ENCODE measurements at regions not wholly inside any gene's neighbourhood (a gene's known extent, or its start where the extent isn't known, plus 50 kb on each side); places are given as distances from the start of the nearest gene placed in this dataset.

DNA sequence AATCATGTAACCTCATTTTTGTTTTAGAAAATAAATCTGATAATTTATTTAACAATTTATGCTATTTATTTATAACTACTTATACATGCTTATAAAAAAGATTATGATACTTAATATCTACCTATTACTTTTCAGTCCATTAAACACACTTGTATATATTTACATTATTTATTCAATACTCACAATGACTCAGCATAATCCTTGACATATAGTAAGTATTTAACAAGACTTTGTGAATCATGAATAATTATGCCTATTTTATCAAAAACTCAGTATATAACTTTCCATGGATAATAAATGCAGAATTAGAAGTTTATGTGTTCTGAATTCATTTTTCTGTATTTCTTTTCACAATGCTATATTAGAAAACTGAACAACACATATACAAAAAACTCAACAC is 266.0 kb upstream of the STAC start:
- no peak overlapping the region for H2AK5ac ChIP-seq (ENCODE audit: low read depth, low read length)
- H3K9me3 ChIP-seq (ENCODE audit: insufficient read depth in 2 of 2, low read depth in 1 of 2, low read length in 1 of 2): no peaks in the 10 kb centered on the region
- no peak for FAIRE-seq
- no peak overlapping the region for H4K91ac ChIP-seq (replicated peaks; ENCODE audit: insufficient read length, low read length)
- H2BK12ac ChIP-seq (ENCODE audit: low read depth, low read length): no peak overlapping the region
- no peak overlapping the region for H3K23ac ChIP-seq (ENCODE audit: insufficient read length)
- H3K9ac ChIP-seq (replicated peaks in 1 of 4; ENCODE audit: extremely low read depth in 1 of 4, low read depth in 3 of 4, low read length in 3 of 4): no peak overlapping the region
- DNase-seq (ENCODE audit: low read depth in 1 of 2, low spot score in 2 of 2): no peak
- H3K4me1 ChIP-seq (replicated peaks in 1 of 4; ENCODE audit: control insufficient read depth in 3 of 4, insufficient read depth in 4 of 4, low read length in 3 of 4): no peaks in the 10 kb centered on the region
- no peaks in the 10 kb centered on the region for H4K20me1 ChIP-seq (replicated peaks in 1 of 2; ENCODE audit: control insufficient read depth in 1 of 2, insufficient read depth in 2 of 2, low read length in 2 of 2)
- no peak overlapping the region for H3K56ac ChIP-seq (replicated peaks; ENCODE audit: insufficient read length, low read depth, low read length)
- H3K18ac ChIP-seq (ENCODE audit: extremely low read depth, low read length): no peak overlapping the region
- no peak overlapping the region for H3K27ac ChIP-seq (ENCODE audit: low read depth, low read length)
- no peak overlapping the region for H4K5ac ChIP-seq (ENCODE audit: insufficient read length, low read depth, low read length)
- TF ChIP-seq ZNF274 (IDR thresholded peaks at IDR 0.05; ENCODE audit: borderline replicate concordance, extremely low read depth, low read length): no peak
- TF ChIP-seq USF2 (IDR thresholded peaks at IDR 0.05; ENCODE audit: low read length): no peak
- no peak for TF ChIP-seq RAD21 (IDR thresholded peaks at IDR 0.05 in 1 of 2, conservative IDR thresholded peaks at IDR 0.05 in 1 of 2; ENCODE audit: low read depth in 2 of 2, low read length in 2 of 2)
- no peak overlapping the region for H3K4me2 ChIP-seq (ENCODE audit: insufficient read depth in 1 of 2, low read depth in 2 of 2, low read length in 2 of 2)
- H2BK120ac ChIP-seq (replicated peaks; ENCODE audit: low read depth, low read length): no peak overlapping the region
- no peaks in the 10 kb centered on the region for H3K36me3 ChIP-seq (ENCODE audit: control insufficient read depth in 2 of 4, insufficient read depth in 4 of 4, low read length in 3 of 4)
- H3K27me3 ChIP-seq (replicated peaks in 1 of 4; ENCODE audit: control insufficient read depth in 3 of 4, extremely low read depth in 1 of 4, insufficient read depth in 3 of 4, low read length in 3 of 4): no peaks in the 10 kb centered on the region
- H2AFZ ChIP-seq (ENCODE audit: low read length): no peak overlapping the region
- CTCF ChIA-PET (ENCODE audit: partially characterized antibody): interaction anchor here (2.7 kb wide), 1 partner anchor 10 kb away, joined by 21 read pairs; no protein-coding TSS in a partner anchor
- no peaks in the 10 kb centered on the region for H3K23me2 ChIP-seq (ENCODE audit: low read depth, low read length)
- no peak overlapping the region for H2BK15ac ChIP-seq (ENCODE audit: low read length)
- no peaks in the 10 kb centered on the region for H3K79me2 ChIP-seq (ENCODE audit: control insufficient read depth in 1 of 2, insufficient read depth in 2 of 2, low read length in 2 of 2)
- H3K4me3 ChIP-seq (ENCODE audit: extremely low read depth in 1 of 4, insufficient read depth in 2 of 4, low read depth in 3 of 4, low read length in 4 of 4): no peak overlapping the region
- no peaks in the 10 kb centered on the region for H3K79me1 ChIP-seq (ENCODE audit: low read depth, low read length)
- H3K4ac ChIP-seq (replicated peaks; ENCODE audit: insufficient read length, low read depth, low read length): no peak overlapping the region
- H3K14ac ChIP-seq (ENCODE audit: insufficient read length): no peak overlapping the region
- POLR2A ChIA-PET (ENCODE audit: partially characterized antibody): no interaction called here
- no peak overlapping the region for H2BK20ac ChIP-seq (ENCODE audit: low read length)
- no peak overlapping the region for H4K8ac ChIP-seq (ENCODE audit: extremely low read depth, insufficient read depth, low read length)
- no peak overlapping the region for H2BK5ac ChIP-seq (ENCODE audit: low read depth, low read length)

Measured in H1 (cell line).